ENCODE measurements at regions not wholly inside any gene's neighbourhood (a gene's known extent, or its start where the extent isn't known, plus 50 kb on each side); places are given as distances from the start of the nearest gene placed in this dataset.
A peak's percentile ranks its signal among the peaks of the same experiment; 100 is the strongest.

GRCh38 chr1:166470441-166470840 lies 303.6 kb upstream of the FAM78B start:
- no peak overlapping the region for H3K18ac ChIP-seq (ENCODE audit: low read depth in 1 of 2, low read length in 2 of 2)
- H2BK15ac ChIP-seq (ENCODE audit: low read depth, poor library complexity, severe bottlenecking), result no peak overlapping the region
- H4K8ac ChIP-seq (ENCODE audit: low read length), result no peak overlapping the region
- WGBS, result 48% methylated on average over 2 of the region's 2 CpGs
- H3K79me1 ChIP-seq (replicated peaks; ENCODE audit: low read length, poor library complexity, severe bottlenecking), result no peaks in the 10 kb centered on the region
- H3K4me3 ChIP-seq (ENCODE audit: insufficient read depth in 1 of 2, low read depth in 1 of 2, low read length in 2 of 2), result no peak overlapping the region
- H2BK5ac ChIP-seq (ENCODE audit: low read depth, low read length, poor library complexity, severe bottlenecking), result no peak overlapping the region
- peaks cover 0 to 4% of the 10 kb centered on the region in 2 experiments for H3K27me3 ChIP-seq (ENCODE audit: control insufficient read depth in 1 of 2, insufficient read depth in 1 of 2, low read length in 2 of 2)
- H3K27ac ChIP-seq (ENCODE audit: low read length, poor library complexity, severe bottlenecking), result no peak overlapping the region
- no peak overlapping the region for H3K23ac ChIP-seq (ENCODE audit: low read length in 2 of 2)
- no peak overlapping the region for H3K14ac ChIP-seq (ENCODE audit: low read length in 2 of 2)
- H3K4me2 ChIP-seq (ENCODE audit: low read length, poor library complexity, severe bottlenecking), result no peak overlapping the region
- H2BK120ac ChIP-seq (ENCODE audit: low read depth, low read length), result no peak overlapping the region
- H2AFZ ChIP-seq (ENCODE audit: low read depth, low read length), result no peak overlapping the region
- no peaks in the 10 kb centered on the region for H3K36me3 ChIP-seq (ENCODE audit: control insufficient read depth in 1 of 2, insufficient read depth in 2 of 2, low read depth in 1 of 2, low read length in 2 of 2)
- H3K4me1 ChIP-seq (ENCODE audit: control insufficient read depth, insufficient read depth, low read depth, low read length), result no peaks in the 10 kb centered on the region
- DNase-seq, result no peak
- H3K9ac ChIP-seq (ENCODE audit: low read length), result no peak overlapping the region
- no peak overlapping the region for H3K4ac ChIP-seq (ENCODE audit: low read depth in 1 of 2, low read length in 2 of 2)
- H2AK5ac ChIP-seq (ENCODE audit: low read length, severe bottlenecking), result no peak overlapping the region
- no peaks in the 10 kb centered on the region for H3K9me3 ChIP-seq (ENCODE audit: control insufficient read depth, low read length)
- no peak overlapping the region for H2BK12ac ChIP-seq (ENCODE audit: low read length in 2 of 2)
- no peak overlapping the region for H4K91ac ChIP-seq (ENCODE audit: low read length)

DNA sequence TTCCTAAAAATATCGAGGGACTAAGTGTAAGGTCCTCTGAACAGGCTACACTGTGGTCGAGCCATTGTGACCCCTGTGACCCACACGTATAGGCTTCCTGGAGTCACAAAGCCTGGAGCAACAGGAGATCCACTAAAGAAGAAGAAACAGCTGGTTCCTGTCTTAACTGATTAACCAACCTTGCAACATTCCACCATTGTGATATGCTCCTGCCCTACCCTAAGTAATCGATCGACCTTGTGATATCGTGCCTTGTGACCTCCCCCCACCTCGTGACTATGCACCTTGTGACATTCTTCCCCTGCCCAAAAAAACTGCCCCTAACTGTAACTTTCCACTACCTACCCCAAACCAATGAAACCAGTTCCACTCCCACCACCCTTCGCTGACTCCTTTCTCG lies 304.6 kb upstream of the FAM78B start:
- WGBS, result 70% methylated on average over 8 of the region's 9 CpGs
- no peak for DNase-seq
- H4K91ac ChIP-seq (ENCODE audit: low read length), result no peak overlapping the region

GRCh38 chr1:166479052-166479631 lies 312.3 kb upstream of the FAM78B start:
- Histone ChIP-seq H2AFZ (ENCODE audit: low read depth, low read length) (no peak overlapping the region), H3K4ac (ENCODE audit: low read depth in 1 of 2, low read length in 2 of 2) (no peak overlapping the region), H2AK5ac (ENCODE audit: low read length, severe bottlenecking) (no peak overlapping the region), H3K9me3 (ENCODE audit: control insufficient read depth, low read length) (no peaks in the 10 kb centered on the region), H3K27me3 (ENCODE audit: control insufficient read depth in 1 of 2, insufficient read depth in 1 of 2, low read length in 2 of 2) (no peaks in the 10 kb centered on the region), H3K79me1 (replicated peaks; ENCODE audit: low read length, poor library complexity, severe bottlenecking) (no peaks in the 10 kb centered on the region), H3K4me2 (ENCODE audit: low read length, poor library complexity, severe bottlenecking) (no peak overlapping the region), H2BK12ac (ENCODE audit: low read length in 2 of 2) (no peak overlapping the region), H3K36me3 (ENCODE audit: control insufficient read depth in 1 of 2, insufficient read depth in 2 of 2, low read depth in 1 of 2, low read length in 2 of 2) (no peaks in the 10 kb centered on the region), H3K27ac (ENCODE audit: low read length, poor library complexity, severe bottlenecking) (no peak overlapping the region), H2BK120ac (ENCODE audit: low read depth, low read length) (no peak overlapping the region), H3K4me3 (ENCODE audit: insufficient read depth in 1 of 2, low read depth in 1 of 2, low read length in 2 of 2) (no peak overlapping the region), H4K8ac (ENCODE audit: low read length) (no peak overlapping the region), H3K14ac (ENCODE audit: low read length in 2 of 2) (no peak overlapping the region), H3K4me1 (ENCODE audit: control insufficient read depth, insufficient read depth, low read depth, low read length) (no peaks in the 10 kb centered on the region), H3K9ac (ENCODE audit: low read length) (no peak overlapping the region), H2BK5ac (ENCODE audit: low read depth, low read length, poor library complexity, severe bottlenecking) (no peak overlapping the region), H3K23ac (ENCODE audit: low read length in 2 of 2) (no peak overlapping the region), H4K91ac (ENCODE audit: low read length) (no peak overlapping the region), H3K18ac (ENCODE audit: low read depth in 1 of 2, low read length in 2 of 2) (no peak overlapping the region), H2BK15ac (ENCODE audit: low read depth, poor library complexity, severe bottlenecking) (no peak overlapping the region)
- WGBS, result 0% methylated on average over 1 of the region's 2 CpGs
- peak; percentile 34 for DNase-seq

More for the DNA sequence above, 304.6 kb upstream of the FAM78B start:
- Histone ChIP-seq H3K36me3 (ENCODE audit: control insufficient read depth in 1 of 2, insufficient read depth in 2 of 2, low read depth in 1 of 2, low read length in 2 of 2) (no peaks in the 10 kb centered on the region), H3K4me3 (ENCODE audit: insufficient read depth in 1 of 2, low read depth in 1 of 2, low read length in 2 of 2) (no peak overlapping the region), H2AFZ (ENCODE audit: low read depth, low read length) (no peak overlapping the region), H4K8ac (ENCODE audit: low read length) (no peak overlapping the region), H3K27me3 (ENCODE audit: control insufficient read depth in 1 of 2, insufficient read depth in 1 of 2, low read length in 2 of 2) (peaks cover 0 to 4% of the 10 kb centered on the region in 2 experiments), H3K9me3 (ENCODE audit: control insufficient read depth, low read length) (no peaks in the 10 kb centered on the region), H2BK120ac (ENCODE audit: low read depth, low read length) (no peak overlapping the region), H3K4me1 (ENCODE audit: control insufficient read depth, insufficient read depth, low read depth, low read length) (no peaks in the 10 kb centered on the region), H2BK15ac (ENCODE audit: low read depth, poor library complexity, severe bottlenecking) (no peak overlapping the region), H3K4me2 (ENCODE audit: low read length, poor library complexity, severe bottlenecking) (no peak overlapping the region), H3K27ac (ENCODE audit: low read length, poor library complexity, severe bottlenecking) (no peak overlapping the region), H3K79me1 (replicated peaks; ENCODE audit: low read length, poor library complexity, severe bottlenecking) (no peaks in the 10 kb centered on the region), H3K23ac (ENCODE audit: low read length in 2 of 2) (no peak overlapping the region), H3K9ac (ENCODE audit: low read length) (no peak overlapping the region), H2AK5ac (ENCODE audit: low read length, severe bottlenecking) (no peak overlapping the region), H3K18ac (ENCODE audit: low read depth in 1 of 2, low read length in 2 of 2) (no peak overlapping the region), H2BK12ac (ENCODE audit: low read length in 2 of 2) (no peak overlapping the region), H3K4ac (ENCODE audit: low read depth in 1 of 2, low read length in 2 of 2) (no peak overlapping the region), H3K14ac (ENCODE audit: low read length in 2 of 2) (no peak overlapping the region), H2BK5ac (ENCODE audit: low read depth, low read length, poor library complexity, severe bottlenecking) (no peak overlapping the region)

GRCh38 chr1:166484471-166484870 lies 317.7 kb upstream of the FAM78B start:
- H2AFZ ChIP-seq (ENCODE audit: low read depth, low read length), result no peak overlapping the region
- no peak overlapping the region for H3K4me2 ChIP-seq (ENCODE audit: low read length, poor library complexity, severe bottlenecking)
- no peaks in the 10 kb centered on the region for H3K36me3 ChIP-seq (ENCODE audit: control insufficient read depth in 1 of 2, insufficient read depth in 2 of 2, low read depth in 1 of 2, low read length in 2 of 2)
- no peak overlapping the region for H3K14ac ChIP-seq (ENCODE audit: low read length in 2 of 2)
- no peak for DNase-seq
- no peaks in the 10 kb centered on the region for H3K79me1 ChIP-seq (replicated peaks; ENCODE audit: low read length, poor library complexity, severe bottlenecking)
- no peak overlapping the region for H3K27ac ChIP-seq (ENCODE audit: low read length, poor library complexity, severe bottlenecking)
- H4K8ac ChIP-seq (ENCODE audit: low read length), result no peak overlapping the region
- H2AK5ac ChIP-seq (ENCODE audit: low read length, severe bottlenecking), result no peak overlapping the region
- H3K4ac ChIP-seq (ENCODE audit: low read depth in 1 of 2, low read length in 2 of 2), result no peak overlapping the region
- no peak overlapping the region for H3K9ac ChIP-seq (ENCODE audit: low read length)
- H3K23ac ChIP-seq (ENCODE audit: low read length in 2 of 2), result no peak overlapping the region
- no peak overlapping the region for H2BK15ac ChIP-seq (ENCODE audit: low read depth, poor library complexity, severe bottlenecking)
- no peak overlapping the region for H4K91ac ChIP-seq (ENCODE audit: low read length)
- H3K18ac ChIP-seq (ENCODE audit: low read depth in 1 of 2, low read length in 2 of 2), result no peak overlapping the region
- no peaks in the 10 kb centered on the region for H3K27me3 ChIP-seq (ENCODE audit: control insufficient read depth in 1 of 2, insufficient read depth in 1 of 2, low read length in 2 of 2)
- no peak overlapping the region for H2BK120ac ChIP-seq (ENCODE audit: low read depth, low read length)
- H2BK5ac ChIP-seq (ENCODE audit: low read depth, low read length, poor library complexity, severe bottlenecking), result no peak overlapping the region
- no peaks in the 10 kb centered on the region for H3K4me1 ChIP-seq (ENCODE audit: control insufficient read depth, insufficient read depth, low read depth, low read length)
- H3K9me3 ChIP-seq (ENCODE audit: control insufficient read depth, low read length), result no peaks in the 10 kb centered on the region
- H3K4me3 ChIP-seq (ENCODE audit: insufficient read depth in 1 of 2, low read depth in 1 of 2, low read length in 2 of 2), result no peak overlapping the region
- H2BK12ac ChIP-seq (ENCODE audit: low read length in 2 of 2), result no peak overlapping the region

Data from mesenchymal stem cell (in vitro differentiated cells and primary cell).